Dermis microvascular lymphatic vessel endothelial cell (primary cell): ENCODE measurements at regions not wholly inside any gene's neighbourhood (a gene's known extent, or its start where the extent isn't known, plus 50 kb on each side); places are given as distances from the start of the nearest gene placed in this dataset.
A peak's percentile ranks its signal among the peaks of the same experiment; 100 is the strongest.

Source experiments
- DNase-seq, 2 donors: peaks; one replicate each; pipeline versions ENCODE4 v3.0.0 to v3.0.0-alpha.2; 2010; ENCODE audit warnings: low read depth in 2 of 2

GRCh38 chr6:137353842-137354397 lies 134.7 kb upstream of the IFNGR1 start:
- DNase-seq = no peak

- peak in 1 of 2 donors; percentile 32 for DNase-seq
Observed at GRCh38 chr6:137353346-137353745, 134.2 kb upstream of the IFNGR1 start.

- peak in 1 of 2 donors; percentile 21 for DNase-seq
Observed at GRCh38 chr6:137352859-137353258, 133.7 kb upstream of the IFNGR1 start.

- DNase-seq = no peak
Observed at GRCh38 chr6:137351890-137352289, 132.7 kb upstream of the IFNGR1 start.

GRCh38 chr6:137350857-137351256 lies 131.7 kb upstream of the IFNGR1 start:
- no peak for DNase-seq

GRCh38 chr6:137349856-137350830 lies 131.0 kb upstream of the IFNGR1 start:
- no peak for DNase-seq

- no peak for DNase-seq
Observed at GRCh38 chr6:137348777-137349176, 129.6 kb upstream of the IFNGR1 start.

- DNase-seq = no peak
Observed at GRCh38 chr6:137343241-137343640, 124.1 kb upstream of the IFNGR1 start.

- no peak for DNase-seq
Observed at GRCh38 chr6:137342607-137343190, 123.5 kb upstream of the IFNGR1 start.

GRCh38 chr6:137341681-137342195 lies 122.6 kb upstream of the IFNGR1 start:
- no peak for DNase-seq

GRCh38 chr6:137339929-137340559 lies 120.9 kb upstream of the IFNGR1 start:
- no peak for DNase-seq

- no peak for DNase-seq
Observed at GRCh38 chr6:137334884-137335283, 115.7 kb upstream of the IFNGR1 start.

- DNase-seq = no peak
Observed at GRCh38 chr6:137334094-137334493, 114.9 kb upstream of the IFNGR1 start.

- DNase-seq = no peak
Observed at GRCh38 chr6:137332637-137333280, 113.6 kb upstream of the IFNGR1 start.

GRCh38 chr6:137323860-137324259 lies 104.7 kb upstream of the IFNGR1 start:
- no peak for DNase-seq

- DNase-seq = no peak
Observed at GRCh38 chr6:137320271-137320670, 101.1 kb upstream of the IFNGR1 start.

GRCh38 chr6:137316626-137317025 lies 97.4 kb upstream of the IFNGR1 start:
- no peak for DNase-seq

GRCh38 chr6:137315081-137315480 lies 95.9 kb upstream of the IFNGR1 start:
- DNase-seq = no peak

- peak; percentile 55 to 78 for DNase-seq
Observed at GRCh38 chr6:137313928-137314855, 95.0 kb upstream of the IFNGR1 start.

- DNase-seq = no peak
Observed at GRCh38 chr6:137313211-137313610, 94.0 kb upstream of the IFNGR1 start.
